Nucleus accumbens (tissue), 56 donors: ENCODE measurements at regions not wholly inside any gene's neighbourhood (a gene's known extent, or its start where the extent isn't known, plus 50 kb on each side); places are given as distances from the start of the nearest gene placed in this dataset.
"Not testable (repeated sequence)": the region's sequence is repeated elsewhere in the genome, so short reads cannot be mapped to it uniquely, and the experiment has no call there.

Source experiments
- DNase-seq, 56 donors: peaks; one replicate each; lab custom pipeline; 2025; lab: John Stamatoyannopoulos, UW

GRCh38 chr14:41549821-41550607 is 56.7 kb upstream of the LRFN5 start:
- no peak for DNase-seq

GRCh38 chr14:41549282-41549681 is 57.4 kb upstream of the LRFN5 start:
- DNase-seq, result no peak

DNA sequence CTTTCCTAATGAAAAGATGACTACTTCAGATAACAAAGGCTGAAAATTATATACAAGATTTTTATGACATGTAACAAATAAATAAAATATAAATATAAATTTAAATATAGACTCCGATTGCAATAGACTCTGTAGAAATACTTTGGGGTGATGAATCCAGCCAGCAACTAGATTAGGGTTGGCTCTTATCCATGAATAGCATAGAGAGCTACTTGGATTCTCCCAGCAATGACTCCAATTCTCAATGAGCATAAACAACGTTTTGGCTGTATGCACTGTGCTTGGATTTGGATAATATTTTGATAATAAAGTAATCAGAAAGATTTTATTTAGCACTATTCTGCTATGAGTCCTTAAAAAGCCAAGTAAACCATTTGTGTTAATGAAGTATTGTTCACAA is 58.0 kb upstream of the LRFN5 start:
- no peak for DNase-seq

GRCh38 chr14:41541333-41541732 is 65.3 kb upstream of the LRFN5 start:
- DNase-seq, result no peak

GRCh38 chr14:41532255-41532654 is 74.4 kb upstream of the LRFN5 start:
- DNase-seq, result no peak

DNA sequence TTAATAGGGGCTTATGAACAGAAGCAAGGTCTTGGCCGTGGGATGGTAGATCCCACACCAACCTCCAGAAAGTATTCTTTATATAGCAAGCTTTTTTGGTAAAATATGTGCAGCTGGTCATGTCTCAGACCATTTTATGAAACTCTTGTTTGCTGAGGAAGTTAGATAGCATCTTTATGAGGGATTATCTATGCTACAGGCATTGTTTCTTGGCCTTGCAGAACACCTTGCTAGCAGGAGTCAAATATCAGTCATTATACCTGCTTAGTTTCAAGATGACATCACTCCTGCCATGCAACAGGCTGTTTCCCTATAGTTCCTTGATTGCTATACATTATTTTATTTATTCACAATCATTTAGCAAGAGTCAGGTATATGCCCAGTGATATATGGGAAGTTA is 84.8 kb upstream of the LRFN5 start:
- no peak for DNase-seq

DNA sequence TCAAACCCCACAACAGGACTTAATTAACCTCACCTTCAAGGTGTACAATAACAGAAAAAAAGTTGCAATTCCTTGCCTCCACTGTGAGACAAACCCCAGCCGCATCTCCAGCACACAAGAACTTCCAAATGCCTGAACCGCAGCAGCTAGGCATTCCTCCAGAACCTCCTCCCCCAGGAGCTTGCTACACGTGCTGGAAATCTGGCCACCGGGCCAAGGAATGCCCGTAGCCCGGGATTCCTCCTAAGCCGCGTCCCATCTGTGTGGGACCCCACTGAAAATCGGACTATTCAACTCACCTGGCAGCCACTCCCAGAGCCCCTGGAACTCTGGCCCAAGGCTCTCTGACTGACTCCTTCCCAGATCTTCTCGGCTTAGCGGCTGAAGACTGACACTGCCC is 88.6 kb upstream of the LRFN5 start:
- DNase-seq, result not testable (repeated sequence)

DNA sequence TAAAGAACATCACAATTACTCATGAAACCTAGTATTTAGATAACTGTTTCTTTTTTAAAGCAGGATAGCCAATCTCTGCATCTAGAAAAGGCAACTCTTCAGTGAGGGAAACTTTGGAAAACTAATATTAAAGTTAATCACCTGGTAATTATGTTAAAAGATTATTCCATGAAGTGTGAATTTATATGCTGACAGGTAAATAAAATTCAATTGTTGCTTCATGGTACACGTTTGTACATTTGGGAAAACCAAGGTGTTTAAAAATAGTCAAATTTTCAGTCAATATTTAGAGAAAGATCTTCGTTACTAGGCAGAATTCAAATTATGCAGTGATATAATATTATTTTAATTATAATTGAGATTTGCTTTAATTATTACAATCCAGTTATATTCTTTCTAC is 100.1 kb upstream of the LRFN5 start:
- no peak for DNase-seq

DNA sequence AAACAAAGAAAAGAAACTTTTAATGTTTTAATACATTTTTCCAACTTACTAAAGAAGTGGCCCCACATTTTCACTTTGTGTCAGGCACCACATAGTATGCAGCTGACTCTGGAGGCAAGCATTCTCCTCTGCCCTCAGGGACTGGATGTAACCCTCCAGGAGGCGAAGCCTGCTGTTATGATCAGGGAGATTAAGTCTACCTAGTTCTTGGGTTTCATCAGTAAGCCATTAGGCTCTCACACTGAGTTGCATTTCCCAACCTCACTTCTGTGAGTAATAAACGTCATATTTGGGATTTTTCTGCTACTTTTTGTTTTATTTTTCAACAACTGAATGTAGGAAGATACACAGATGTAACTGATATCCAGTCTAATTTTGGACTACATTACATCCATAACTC is 101.2 kb upstream of the LRFN5 start:
- DNase-seq, result no peak

DNA sequence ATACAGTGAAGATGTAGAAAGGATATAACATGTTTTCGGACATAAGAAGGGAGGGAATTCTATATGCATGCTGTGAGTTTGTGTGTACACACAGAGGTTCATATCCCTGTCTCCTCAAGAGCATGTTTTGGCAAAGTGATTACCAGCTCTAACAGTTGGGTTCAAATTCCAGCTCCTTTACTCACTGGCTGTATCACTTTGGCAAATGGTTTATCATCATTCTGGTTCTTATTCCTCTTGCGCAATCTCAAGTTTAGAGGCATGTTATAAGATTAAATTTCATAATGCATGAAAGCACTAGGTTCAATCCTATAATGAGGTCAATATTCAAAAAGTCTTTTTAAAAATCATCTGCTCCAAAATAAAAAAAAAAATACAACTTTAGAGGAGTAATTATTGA is 107.7 kb upstream of the LRFN5 start:
- DNase-seq, result no peak

- no peak for DNase-seq
Observed at GRCh38 chr14:41490323-41490722, 116.4 kb upstream of the LRFN5 start.

DNA sequence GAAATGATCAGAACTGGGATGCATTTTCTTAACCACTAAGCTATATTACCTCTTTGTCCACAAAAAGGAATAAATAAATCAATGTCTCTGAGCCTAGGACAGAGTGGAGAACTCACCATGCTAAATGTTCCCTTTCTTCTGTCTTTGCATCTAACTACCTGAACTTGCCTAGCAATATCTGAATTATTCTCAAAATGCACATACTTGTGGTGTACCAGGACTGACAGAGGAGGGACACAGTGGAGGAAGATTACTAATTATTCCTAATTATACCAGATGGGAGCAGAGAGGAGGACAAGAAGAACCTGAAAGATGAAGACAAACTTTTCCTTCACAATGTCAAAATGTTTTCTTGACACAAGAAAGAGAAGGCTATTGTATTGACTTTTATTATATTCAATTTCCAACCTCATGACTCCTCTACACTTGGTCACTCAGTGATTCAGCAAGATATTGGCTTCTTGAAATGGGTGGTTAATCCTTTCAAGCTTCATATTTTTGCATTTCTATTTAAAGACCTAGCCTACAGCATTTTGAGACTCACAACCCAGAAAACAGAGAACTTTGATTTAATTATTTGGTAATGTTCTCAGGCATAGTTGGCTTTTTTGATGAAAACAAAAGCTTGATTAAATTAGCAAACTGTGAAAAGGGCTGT is 117.2 kb upstream of the LRFN5 start:
- no peak for DNase-seq

- DNase-seq, result no peak
Observed at GRCh38 chr14:41488401-41488800, 118.3 kb upstream of the LRFN5 start.

DNA sequence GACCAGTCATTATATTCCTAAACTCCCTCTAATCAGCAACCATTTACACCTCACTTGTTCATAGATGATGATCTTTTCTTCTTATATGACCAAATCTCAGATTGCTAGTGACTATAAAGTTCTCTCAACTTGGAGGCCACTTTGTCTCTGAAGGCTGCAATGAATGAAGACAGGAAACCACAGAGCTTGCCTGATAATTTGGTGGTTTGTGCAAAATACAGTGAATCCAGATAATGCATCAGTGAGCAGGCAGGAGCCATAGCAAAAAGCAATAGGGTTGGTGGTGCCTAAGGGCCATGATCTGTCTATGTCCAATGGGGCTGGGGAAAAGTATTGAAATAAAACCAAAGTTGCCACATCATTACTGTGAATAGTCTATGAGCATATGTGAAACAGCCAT is 123.8 kb upstream of the LRFN5 start:
- no peak for DNase-seq

GRCh38 chr14:41476526-41476925 is 130.2 kb upstream of the LRFN5 start:
- DNase-seq, result no peak

GRCh38 chr14:41461380-41461779 is 145.3 kb upstream of the LRFN5 start:
- no peak for DNase-seq

- no peak for DNase-seq
Observed at GRCh38 chr14:41457393-41457792, 149.3 kb upstream of the LRFN5 start.

GRCh38 chr14:41449066-41449465 is 157.6 kb upstream of the LRFN5 start:
- DNase-seq, result no peak

GRCh38 chr14:41446008-41446407 is 160.7 kb upstream of the LRFN5 start:
- no peak for DNase-seq

DNA sequence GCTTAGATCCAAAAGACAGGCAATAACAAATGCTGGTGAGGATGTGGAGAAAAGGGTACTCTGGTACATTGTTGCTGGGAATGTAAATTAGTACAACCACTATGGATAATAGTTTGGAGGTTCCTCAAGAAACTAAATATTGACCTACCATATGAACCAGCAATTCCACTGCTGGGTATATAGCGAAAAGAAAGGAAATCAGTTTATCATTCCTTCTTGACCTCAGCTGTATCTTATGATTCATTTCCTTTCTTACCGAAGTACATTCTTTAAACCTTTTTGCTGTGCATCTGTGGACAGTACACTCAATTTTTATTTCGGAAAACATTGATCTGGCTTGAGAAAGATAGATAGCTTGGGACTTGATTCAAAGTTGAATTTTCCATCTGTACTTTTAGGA is 183.2 kb upstream of the LRFN5 start:
- no peak for DNase-seq

- DNase-seq, result not testable (repeated sequence)
Observed at GRCh38 chr14:41421308-41421707, 185.4 kb upstream of the LRFN5 start.

- no peak for DNase-seq
Observed at GRCh38 chr14:41419709-41420108, 187.0 kb upstream of the LRFN5 start.
